HCT116 (cell line): ENCODE measurements at regions not wholly inside any gene's neighbourhood (a gene's known extent, or its start where the extent isn't known, plus 50 kb on each side); places are given as distances from the start of the nearest gene placed in this dataset.

Experiments
- ATAC-seq: fragments of 200-7000 bp; cut with Tn5 transposase; 2 replicates; pipeline ENCODE4 v1.9.1; 2020; ENCODE audit warnings: mild to moderate bottlenecking, moderate library complexity
- BruUV-seq: library from RNA; stranded (reverse); fragments of 400-500 nt; replicated peaks from 2 replicates; lab custom pipeline; 2021; lab: Mats Ljungman, UMichigan
- CTCF ChIA-PET: fragments of 300-600 bp; sonication (Branson Sonifier 250); formaldehyde crosslinking; loops from one replicate; lab custom pipeline; 2021; ENCODE audit warnings: antibody characterized with exemption; lab: Charles Lee
- POLR2A ChIA-PET: fragments of 300-600, 350-600 bp; sonication (Branson Sonifier 250); formaldehyde crosslinking; loops from one replicate; lab custom pipeline; 2021; ENCODE audit warnings: antibody characterized with exemption; lab: Charles Lee
- RAD21 ChIA-PET, 2 experiments: fragments of 300-600 bp; sonication (Branson Sonifier 250); formaldehyde crosslinking; loops; one replicate each; lab custom pipeline; 2023; ENCODE audit warnings: low total read pairs in 2 of 2; ENCODE audit not compliant: uncharacterized antibody in 2 of 2, unreplicated experiment in 2 of 2, low non-redundant PET in 1 of 2; lab: Charles Lee
- DNase-seq: peaks from one replicate; pipeline ENCODE4 v3.0.0-alpha.2; 2010; ENCODE audit warnings: low read depth, low spot score
- H2AFZ ChIP-seq: fragments of 200-600 bp; shearing (Covaris generic), sonication (generic); 2 replicates; pipeline ENCODE4 v1.6.1; 2017; ENCODE audit warnings: low read depth, mixed run types, mixed read lengths, antibody characterized with exemption, low read length; ENCODE audit not compliant: poor library complexity, severe bottlenecking
- H3K27ac ChIP-seq: 2 replicates; pipeline ENCODE4 v1.5.1; 2012; ENCODE audit warnings: low read depth, low read length
- H3K27me3 ChIP-seq: fragments of 200-600 bp; sonication (generic); 2 replicates; pipeline ENCODE4 v1.6.1; 2016; ENCODE audit warnings: mixed run types, low read length, mixed read lengths; ENCODE audit not compliant: insufficient read depth
- H3K36me3 ChIP-seq, 2 experiments: fragments of 200-500 bp in 1 of 2; fragments of 200-600 bp in 1 of 2; sonication (Bioruptor generic) in 1 of 2; sonication (generic) in 1 of 2; 2 replicates each; pipeline versions ENCODE4 v1.5.1 to v1.6.1; 2014 to 2016; ENCODE audit warnings: low read length in 2 of 2, inconsistent platforms in 1 of 2, mixed read lengths in 1 of 2, mixed run types in 1 of 2; ENCODE audit not compliant: insufficient read depth in 2 of 2, control insufficient read depth in 1 of 2
- H3K4me1 ChIP-seq, 2 experiments: fragments of 200-600 bp in 1 of 2; sonication (generic) in 1 of 2; 2 replicates each; pipeline versions ENCODE4 v1.5.1 to v1.6.1; 2012 to 2017; ENCODE audit warnings: low read length in 2 of 2, inconsistent platforms in 1 of 2, mild to moderate bottlenecking in 1 of 2, mixed read lengths in 1 of 2, mixed run types in 1 of 2, moderate library complexity in 1 of 2; ENCODE audit not compliant: insufficient read depth in 2 of 2, control insufficient read depth in 1 of 2
- H3K4me2 ChIP-seq: fragments of 200-600 bp; sonication (generic); 2 replicates; pipeline ENCODE4 v1.6.1; 2017; ENCODE audit warnings: mixed run types, low read length, mixed read lengths
- H3K4me3 ChIP-seq, 2 experiments: fragments of 200-600 bp in 1 of 2; sonication (generic) in 1 of 2; replicated peaks in 1 of 2; 2 replicates each; pipeline ENCODE4 v1.5.1; 2011 to 2016; ENCODE audit warnings: low read length in 2 of 2, control low read depth in 1 of 2, low read depth in 1 of 2, mild to moderate bottlenecking in 1 of 2, mixed read lengths in 1 of 2, mixed run types in 1 of 2
- H3K79me2 ChIP-seq: fragments of 200-600 bp; sonication (generic); 2 replicates; pipeline ENCODE4 v1.6.1; 2017; ENCODE audit warnings: mild to moderate bottlenecking, mixed run types, low read length, moderate library complexity, mixed read lengths; ENCODE audit not compliant: insufficient read depth
- H3K9ac ChIP-seq: fragments of 200-600 bp; sonication (generic); 2 replicates; pipeline ENCODE4 v1.6.1; 2016; ENCODE audit warnings: low read length, mixed read lengths
- H3K9me2 ChIP-seq: fragments of 200-600 bp; sonication (generic), shearing (Covaris generic); 2 replicates; pipeline ENCODE4 v1.6.1; 2017; ENCODE audit warnings: mixed run types, mild to moderate bottlenecking, moderate library complexity; ENCODE audit not compliant: insufficient read depth
- H3K9me3 ChIP-seq, 2 experiments: fragments of 200-500 bp in 1 of 2; fragments of 200-600 bp in 1 of 2; sonication (Bioruptor generic) in 1 of 2; sonication (generic) in 1 of 2; 2 replicates each; pipeline ENCODE4 v1.6.1; 2014 to 2017; ENCODE audit warnings: low read length in 2 of 2, mixed read lengths in 2 of 2, inconsistent platforms in 1 of 2, low read depth in 1 of 2, mild to moderate bottlenecking in 1 of 2, mixed run types in 1 of 2, moderate library complexity in 1 of 2; ENCODE audit not compliant: control insufficient read depth in 1 of 2, insufficient read depth in 1 of 2
- H4K20me1 ChIP-seq: fragments of 200-600 bp; sonication (generic), shearing (Covaris generic); 2 replicates; pipeline ENCODE4 v1.6.1; 2017; ENCODE audit warnings: mixed run types, mild to moderate bottlenecking, moderate library complexity; ENCODE audit not compliant: insufficient read depth
- ATF3 ChIP-seq: IDR thresholded peaks from 2 replicates; pipeline ENCODE4 v1.6.1; 2012
- CBX3 ChIP-seq: IDR thresholded peaks from 2 replicates; pipeline ENCODE4 v1.6.1; 2012; ENCODE audit warnings: low read depth
- CTCF ChIP-seq, 3 experiments: fragments of 200-600 bp in 1 of 3; sonication (generic) in 1 of 3; IDR thresholded peaks in 2 of 3; conservative IDR thresholded peaks in 1 of 3; 2 replicates each; pipeline ENCODE4 v1.5.1; 2012 to 2017; ENCODE audit warnings: low read depth in 2 of 3, low read length in 2 of 3, antibody characterized with exemption in 1 of 3, borderline replicate concordance in 1 of 3, control low read depth in 1 of 3, mild to moderate bottlenecking in 1 of 3, mixed read lengths in 1 of 3, mixed run types in 1 of 3, moderate library complexity in 1 of 3; ENCODE audit not compliant: insufficient read depth in 1 of 3
- EGR1 ChIP-seq: IDR thresholded peaks from 2 replicates; pipeline ENCODE4 v1.6.1; 2012; ENCODE audit warnings: low read depth
- FOSL1 ChIP-seq: IDR thresholded peaks from 2 replicates; pipeline ENCODE4 v1.6.1; 2012; ENCODE audit warnings: low read depth
- JUND ChIP-seq: IDR thresholded peaks from 2 replicates; pipeline ENCODE4 v1.6.1; 2012
- POLR2A ChIP-seq: IDR thresholded peaks from 2 replicates; pipeline ENCODE4 v1.7.0; 2011; ENCODE audit warnings: borderline replicate concordance; ENCODE audit not compliant: insufficient read depth, insufficient read length; ENCODE audit errors: extremely low read depth
- POLR2AphosphoS5 ChIP-seq: IDR thresholded peaks from 2 replicates; pipeline ENCODE4 v1.6.1; 2011; ENCODE audit warnings: mild to moderate bottlenecking, low read depth, low read length, moderate library complexity
- RAD21 ChIP-seq: IDR thresholded peaks from 2 replicates; pipeline ENCODE4 v1.6.1; 2012; ENCODE audit warnings: low read depth, mild to moderate bottlenecking
- REST ChIP-seq: IDR thresholded peaks from 2 replicates; pipeline ENCODE4 v1.6.1; 2012; ENCODE audit warnings: low read depth
- SIN3A ChIP-seq: IDR thresholded peaks from 2 replicates; pipeline ENCODE4 v1.6.1; 2012; ENCODE audit warnings: low read depth
- SRF ChIP-seq: IDR thresholded peaks from 2 replicates; pipeline ENCODE4 v1.6.1; 2012; ENCODE audit warnings: low read depth
- TCF7L2 ChIP-seq: IDR thresholded peaks from 2 replicates; pipeline ENCODE4 v1.7.0; 2011; ENCODE audit warnings: borderline replicate concordance, inconsistent platforms; ENCODE audit not compliant: insufficient read depth, insufficient read length; ENCODE audit errors: extremely low read depth
- ZBTB33 ChIP-seq: IDR thresholded peaks from 2 replicates; pipeline ENCODE4 v1.6.1; 2011; ENCODE audit warnings: mild to moderate bottlenecking, low read length, moderate library complexity; ENCODE audit not compliant: insufficient replicate concordance; ENCODE audit errors: extremely low read depth
- ZFX ChIP-seq: fragments of 450-650 bp; IDR thresholded peaks from 2 replicates; pipeline ENCODE4 v1.6.1; 2017
- ZNF274 ChIP-seq: fragments of 200-500 bp; sonication (Bioruptor generic); IDR thresholded peaks from 2 replicates; pipeline ENCODE4 v1.6.1; 2014; ENCODE audit warnings: mild to moderate bottlenecking, low read depth, low read length, inconsistent platforms
- intact Hi-C: fragments of 100-400 bp; cut with micrococcal nuclease; formaldehyde crosslinking; loops from 2 replicates; pipeline ENCODE4 v1.10.0; 2022

- ATAC-seq (no peak), DNase-seq (no peak)
- H3K4me2 ChIP-seq, result no peak overlapping the region
- intact Hi-C loops, result loop anchor here (10.0 kb wide), 1 partner anchor 565 kb away; no protein-coding TSS in a partner anchor
- TF ChIP-seq POLR2A (no peak), SRF (no peak), POLR2AphosphoS5 (no peak), ZBTB33 (no peak), ATF3 (no peak), CTCF (IDR thresholded peaks at IDR 0.05 in 2 of 3, conservative IDR thresholded peaks at IDR 0.05 in 1 of 3; ENCODE audit: borderline replicate concordance in 1 of 3, insufficient read depth in 1 of 3, low read depth in 2 of 3, low read length in 2 of 3) (no peak), EGR1 (no peak), REST (no peak), FOSL1 (no peak), SIN3A (no peak), TCF7L2 (no peak), ZFX (no peak), CBX3 (no peak), RAD21 (no peak), ZNF274 (no peak), JUND (no peak)
- ChIA-PET RAD21 (no interaction called here), POLR2A (no interaction called here), CTCF (no interaction called here)
- no peaks in the 10 kb centered on the region for H3K9me2 ChIP-seq
- no peaks in the 10 kb centered on the region for H3K36me3 ChIP-seq
- no peaks in the 10 kb centered on the region for H3K79me2 ChIP-seq
- H3K27ac ChIP-seq, result no peak overlapping the region
- H3K9me3 ChIP-seq, result no peaks in the 10 kb centered on the region
- H3K4me3 ChIP-seq, result no peak overlapping the region
- no peaks in the 10 kb centered on the region for H4K20me1 ChIP-seq
- H3K27me3 ChIP-seq, result no peaks in the 10 kb centered on the region
- no peaks in the 10 kb centered on the region for H3K4me1 ChIP-seq
- no peak overlapping the region for H3K9ac ChIP-seq
- no peak overlapping the region for H2AFZ ChIP-seq
- no TSS peak for BruUV-seq
These were observed 417.0 kb upstream of the MEF2C start for GRCh38 chr5:89299998-89300397.
